CD4-positive, alpha-beta T cell treated with Interleukin-1 beta for 1 hour (primary cell): ENCODE measurements at regions not wholly inside any gene's neighbourhood (a gene's known extent, or its start where the extent isn't known, plus 50 kb on each side); places are given as distances from the start of the nearest gene placed in this dataset.

Experiments
- DNase-seq, 2 donors: peaks; one replicate each; pipeline ENCODE4 v3.0.0-alpha.2; 2020 to 2022

GRCh38 chr1:96473791-96474434 lies 247.7 kb upstream of the PTBP2 start:
- no peak for DNase-seq

- DNase-seq = no peak
These were observed 246.4 kb upstream of the PTBP2 start for GRCh38 chr1:96474985-96475743.

GRCh38 chr1:96475903-96476302 lies 245.7 kb upstream of the PTBP2 start:
- DNase-seq = no peak

DNA sequence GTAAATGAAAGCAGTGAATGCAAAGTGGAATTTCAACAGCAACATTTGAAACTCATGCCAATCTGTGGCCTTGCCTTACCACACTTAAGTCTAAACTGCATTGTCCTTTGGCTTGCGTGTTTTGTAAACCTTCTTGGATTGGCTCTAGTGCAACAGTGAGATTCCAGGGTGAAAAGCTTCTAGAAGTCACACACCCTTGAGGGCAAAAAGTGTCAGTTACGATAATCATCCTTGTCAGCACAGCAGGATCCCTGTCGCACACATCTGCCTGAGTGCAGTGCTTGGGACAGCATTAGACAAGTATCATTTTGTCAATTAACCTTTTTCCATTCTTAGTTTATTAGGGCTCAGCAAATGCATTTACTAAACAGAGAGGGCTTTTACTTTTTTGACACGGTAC lies 243.4 kb upstream of the PTBP2 start:
- no peak for DNase-seq

GRCh38 chr1:96481409-96481808 lies 240.2 kb upstream of the PTBP2 start:
- DNase-seq = no peak

- DNase-seq = no peak
These were observed 239.0 kb upstream of the PTBP2 start for GRCh38 chr1:96482616-96483015.

GRCh38 chr1:96487394-96487793 lies 234.2 kb upstream of the PTBP2 start:
- no peak for DNase-seq

DNA sequence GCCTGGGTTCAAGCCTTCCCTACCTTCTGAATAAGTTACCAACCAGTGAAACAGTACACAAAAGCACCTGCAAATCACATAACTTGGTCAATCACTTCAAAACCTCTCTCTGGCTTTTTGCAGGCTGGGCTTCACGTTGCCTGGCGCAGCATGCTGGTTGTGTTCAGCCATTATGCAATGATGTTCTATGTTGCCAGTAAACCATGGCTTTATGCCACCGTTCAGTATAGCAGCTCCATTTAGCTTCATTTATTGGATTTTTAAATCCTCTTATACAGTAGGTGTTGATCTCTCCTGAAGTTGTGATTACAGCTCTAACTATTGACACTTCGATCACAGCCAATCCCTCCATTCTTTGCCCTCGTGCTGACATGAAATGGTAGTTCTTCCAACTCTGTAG lies 233.6 kb upstream of the PTBP2 start:
- no peak for DNase-seq

GRCh38 chr1:96488777-96489176 lies 232.8 kb upstream of the PTBP2 start:
- no peak for DNase-seq

- no peak for DNase-seq
These were observed 229.3 kb upstream of the PTBP2 start for GRCh38 chr1:96492236-96492635.

DNA sequence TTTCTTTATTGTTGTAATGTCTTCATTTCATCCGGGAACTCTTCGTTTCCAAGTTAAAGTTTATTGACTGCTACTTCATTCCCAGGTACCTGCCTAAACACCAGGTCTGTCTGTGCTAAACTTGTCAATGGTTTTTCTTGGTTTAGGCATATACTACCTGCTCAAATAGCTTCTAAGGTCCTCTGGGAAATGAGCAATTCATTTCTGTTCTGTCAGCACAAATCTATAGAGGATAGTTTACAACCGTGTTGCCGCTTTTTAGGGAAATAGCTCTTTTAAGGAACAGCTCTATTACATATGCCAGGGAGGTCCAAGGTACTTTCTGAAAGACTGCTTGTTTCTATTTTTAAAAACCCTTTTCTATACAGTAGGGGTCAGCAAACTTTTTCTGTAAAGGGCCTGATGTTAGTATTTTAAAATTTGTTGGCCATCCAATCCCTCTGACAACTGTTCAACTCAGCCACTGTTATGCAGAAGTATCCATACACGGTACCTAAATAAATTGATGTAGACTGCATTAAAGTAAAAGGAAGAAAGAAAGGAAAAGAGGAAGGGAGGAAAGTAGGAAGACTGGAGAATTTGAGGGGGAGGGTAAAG lies 222.7 kb upstream of the PTBP2 start:
- DNase-seq = no peak

- no peak for DNase-seq
These were observed 213.4 kb upstream of the PTBP2 start for GRCh38 chr1:96508233-96508632.

- DNase-seq = no peak
These were observed 212.2 kb upstream of the PTBP2 start for GRCh38 chr1:96509339-96509738.

DNA sequence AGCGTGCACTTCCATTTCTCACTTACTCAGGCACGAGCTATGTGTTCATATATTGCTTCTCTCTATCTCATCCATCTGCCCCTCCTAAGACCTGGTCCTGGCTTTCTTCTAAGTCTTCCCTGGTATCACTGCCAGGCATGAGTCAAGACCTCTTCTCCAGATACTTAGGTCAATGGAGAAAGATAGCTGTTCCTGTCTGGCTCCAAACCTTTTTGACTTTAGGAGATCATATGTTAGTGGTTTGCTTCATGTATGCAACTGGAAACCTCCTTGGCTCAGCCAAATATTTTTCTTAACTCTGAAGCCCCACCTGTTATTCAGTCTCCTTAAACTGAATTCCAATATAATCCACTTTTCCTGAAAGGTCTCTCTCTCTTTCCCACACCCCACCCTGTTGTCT lies 211.6 kb upstream of the PTBP2 start:
- no peak for DNase-seq

GRCh38 chr1:96510391-96510790 lies 211.2 kb upstream of the PTBP2 start:
- DNase-seq = no peak

DNA sequence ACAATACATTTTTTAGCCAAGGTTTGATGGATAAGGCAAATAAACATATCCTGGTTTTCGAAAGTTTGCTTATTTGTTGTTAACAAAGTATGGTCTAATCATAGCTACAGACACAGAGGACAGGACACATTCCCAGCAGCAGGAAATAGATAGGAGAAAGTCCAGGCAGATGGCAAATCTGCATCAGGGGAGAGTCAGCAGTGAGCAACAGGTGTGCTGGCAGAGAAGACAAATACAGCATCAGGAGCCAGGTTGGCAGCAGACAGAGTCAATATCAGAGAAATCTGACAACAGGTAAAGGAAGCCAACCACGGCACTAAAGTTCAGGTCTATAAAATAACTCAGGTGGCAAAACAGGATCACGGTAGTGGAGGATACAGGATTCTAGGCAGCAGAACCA lies 210.7 kb upstream of the PTBP2 start:
- DNase-seq = no peak

GRCh38 chr1:96513136-96513535 lies 208.4 kb upstream of the PTBP2 start:
- no peak for DNase-seq

GRCh38 chr1:96515430-96515829 lies 206.2 kb upstream of the PTBP2 start:
- no peak for DNase-seq

GRCh38 chr1:96515925-96516324 lies 205.7 kb upstream of the PTBP2 start:
- no peak for DNase-seq

DNA sequence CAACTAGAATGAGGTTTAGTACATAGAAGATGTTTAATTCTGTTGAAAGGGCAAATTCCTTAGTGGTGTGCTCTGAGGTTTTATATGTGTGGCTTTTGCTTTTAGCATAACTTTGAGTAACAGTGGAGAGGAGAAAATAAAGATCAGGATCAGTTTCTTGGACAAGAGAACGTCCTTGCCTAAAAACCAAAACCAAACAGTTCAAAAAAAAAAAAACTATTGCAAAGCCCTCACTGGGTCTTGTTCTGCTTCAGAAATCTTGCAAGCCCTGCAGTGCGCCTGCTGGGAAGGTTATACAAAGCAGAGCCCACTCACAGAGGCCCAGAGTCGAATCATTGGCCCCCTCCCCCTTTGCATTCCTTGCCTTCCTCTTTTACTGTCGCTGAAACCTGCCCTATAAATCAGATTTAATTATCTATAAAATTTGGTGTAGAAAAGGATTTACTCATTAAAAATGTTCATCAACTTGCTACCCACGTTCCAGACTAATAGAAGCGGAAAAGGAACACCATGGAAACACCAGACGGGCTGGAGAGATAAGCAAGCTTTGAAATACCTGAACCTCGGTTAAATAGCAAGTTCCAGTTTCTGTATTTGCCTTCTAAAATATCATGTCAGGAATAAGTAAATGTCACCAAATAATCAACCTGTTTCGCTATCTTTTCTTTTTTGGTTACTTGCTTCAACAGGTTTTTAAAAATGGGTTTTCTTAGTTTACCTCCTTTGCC lies 201.6 kb upstream of the PTBP2 start:
- no peak for DNase-seq

GRCh38 chr1:96520579-96520947 lies 201.0 kb upstream of the PTBP2 start:
- no peak for DNase-seq

- no peak for DNase-seq
These were observed 200.6 kb upstream of the PTBP2 start for GRCh38 chr1:96521010-96521409.

DNA sequence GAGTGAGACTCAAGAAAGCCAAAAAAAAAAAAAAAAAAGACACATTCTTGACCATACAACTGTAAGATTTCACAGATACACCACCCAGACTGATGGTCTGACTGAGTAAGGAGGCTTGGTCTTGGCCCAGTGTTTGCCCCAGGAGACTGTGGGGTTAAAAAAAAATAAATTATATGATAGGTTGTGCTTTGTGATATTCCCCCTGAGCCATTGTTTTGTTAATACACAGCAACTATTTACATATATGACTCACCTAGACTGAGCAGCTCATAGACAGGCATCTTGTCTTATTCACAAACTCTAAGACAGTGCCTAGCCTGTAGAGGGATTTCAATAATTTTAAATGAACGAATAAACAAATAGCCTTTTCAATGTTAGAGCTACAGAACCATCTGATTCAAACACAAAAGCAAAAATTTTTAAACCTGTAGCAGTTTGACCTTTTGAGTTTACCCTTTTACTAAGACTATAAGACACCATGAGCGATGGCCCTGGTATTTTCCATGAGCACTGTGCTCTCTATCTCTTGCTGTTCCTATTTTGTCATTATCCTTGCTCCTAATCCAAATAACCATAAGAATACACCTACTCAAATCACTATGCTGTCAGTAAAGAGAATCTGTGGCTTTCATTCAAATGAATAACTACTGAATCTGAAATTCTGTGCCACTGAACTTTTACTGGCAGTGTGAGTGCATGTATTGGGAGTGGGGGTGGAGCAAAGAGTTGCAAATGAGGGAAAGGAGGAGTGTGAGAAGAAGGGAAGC lies 199.4 kb upstream of the PTBP2 start:
- no peak for DNase-seq
